ENCODE measurements at regions not wholly inside any gene's neighbourhood (a gene's known extent, or its start where the extent isn't known, plus 50 kb on each side); places are given as distances from the start of the nearest gene placed in this dataset.

DNA sequence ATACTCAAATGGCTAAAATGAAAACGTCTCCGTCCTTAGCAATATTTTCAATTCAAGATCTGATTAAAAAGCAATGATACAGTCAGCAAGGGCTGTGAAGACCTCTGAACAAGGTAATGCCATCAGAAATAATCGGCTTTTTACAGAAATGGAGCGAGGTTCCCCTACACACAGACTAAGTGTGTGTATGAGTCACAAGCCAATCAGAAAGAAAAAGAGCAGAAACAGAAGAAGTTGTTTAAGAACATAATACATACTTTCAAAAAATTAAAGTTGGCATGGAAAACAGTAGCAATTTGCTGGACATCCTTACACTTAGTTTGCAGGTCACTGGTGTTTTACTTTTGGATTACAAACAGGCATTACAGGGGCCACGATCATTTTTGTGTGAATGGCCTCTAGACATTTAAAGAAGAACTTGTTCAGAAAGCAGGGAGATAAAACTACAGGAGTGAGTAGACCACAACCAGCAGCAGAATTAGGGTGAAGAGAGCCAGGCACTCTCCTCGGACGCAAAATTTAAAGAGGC lies 350.0 kb upstream of the RUNX1 start:
- Histone ChIP-seq H3K4me3 (no peak overlapping the region), H3K9me3 (no peaks in the 10 kb centered on the region), H3K36me3 (no peaks in the 10 kb centered on the region), H3K27ac (peak overlapping the region in 1 of 10 donors; percentile 64), H3K4me1 (peaks cover 0 to 26% (median 0%) of the 10 kb centered on the region in 9 donors), H3K27me3 (peaks cover 0 to 21% (median 6%) of the 10 kb centered on the region in 7 donors)
- WGBS, 2 donors: 76 to 77% methylated on average over 7 of the region's 7 CpGs
- ATAC-seq (no peak), DNase-seq (no peak)
- intact Hi-C loops (cut with DNase I): loop anchor here in 4 of 10 donors (5.0 to 10.0 kb wide), 5 partner anchors 347 to 652 kb away; partner anchors contain the start of gene RUNX1 (in 2 of the 4)
- TF ChIP-seq, protein P1, sequence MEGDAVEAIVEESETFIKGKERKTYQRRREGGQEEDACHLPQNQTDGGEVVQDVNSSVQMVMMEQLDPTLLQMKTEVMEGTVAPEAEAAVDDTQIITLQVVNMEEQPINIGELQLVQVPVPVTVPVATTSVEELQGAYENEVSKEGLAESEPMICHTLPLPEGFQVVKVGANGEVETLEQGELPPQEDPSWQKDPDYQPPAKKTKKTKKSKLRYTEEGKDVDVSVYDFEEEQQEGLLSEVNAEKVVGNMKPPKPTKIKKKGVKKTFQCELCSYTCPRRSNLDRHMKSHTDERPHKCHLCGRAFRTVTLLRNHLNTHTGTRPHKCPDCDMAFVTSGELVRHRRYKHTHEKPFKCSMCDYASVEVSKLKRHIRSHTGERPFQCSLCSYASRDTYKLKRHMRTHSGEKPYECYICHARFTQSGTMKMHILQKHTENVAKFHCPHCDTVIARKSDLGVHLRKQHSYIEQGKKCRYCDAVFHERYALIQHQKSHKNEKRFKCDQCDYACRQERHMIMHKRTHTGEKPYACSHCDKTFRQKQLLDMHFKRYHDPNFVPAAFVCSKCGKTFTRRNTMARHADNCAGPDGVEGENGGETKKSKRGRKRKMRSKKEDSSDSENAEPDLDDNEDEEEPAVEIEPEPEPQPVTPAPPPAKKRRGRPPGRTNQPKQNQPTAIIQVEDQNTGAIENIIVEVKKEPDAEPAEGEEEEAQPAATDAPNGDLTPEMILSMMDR (IDR thresholded peaks at IDR 0.05): no peak

DNA sequence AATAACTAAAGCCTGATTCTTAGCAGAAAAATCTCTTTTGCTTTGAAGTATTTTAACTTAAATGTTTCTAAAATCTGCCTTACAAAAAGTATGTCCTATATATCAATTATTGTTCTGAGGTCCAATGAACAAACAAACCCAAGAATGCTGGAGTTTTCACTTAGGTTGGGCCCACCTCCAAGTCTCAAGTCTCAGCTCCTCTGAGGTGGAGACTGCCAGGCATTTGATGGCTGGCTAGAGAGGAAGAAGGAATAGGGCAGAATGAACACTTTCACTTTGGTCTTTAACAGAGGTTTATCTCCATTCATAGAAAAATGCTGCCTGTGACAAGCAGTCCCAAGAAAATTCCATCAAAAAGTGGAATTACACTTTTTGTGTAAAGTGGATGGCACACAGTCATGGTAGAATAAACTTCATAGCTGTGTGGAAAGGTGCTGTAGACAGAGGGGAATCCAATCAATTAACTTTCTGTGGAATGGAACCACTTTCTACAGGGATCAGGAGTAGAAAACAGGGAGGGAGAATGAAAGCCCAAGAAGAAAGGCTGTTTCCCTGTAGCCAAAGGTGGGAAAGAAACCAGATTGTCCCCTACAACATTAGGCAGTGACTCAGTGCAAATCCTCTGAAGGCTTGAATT lies 349.4 kb upstream of the RUNX1 start:
- H3K9me3 ChIP-seq: no peaks in the 10 kb centered on the region
- TF ChIP-seq, protein P1 (IDR thresholded peaks at IDR 0.05): no peak
- H3K27ac ChIP-seq: peak overlapping the region in 1 of 10 donors; percentile 64
- ATAC-seq: no peak
- no peaks in the 10 kb centered on the region for H3K36me3 ChIP-seq
- peaks cover 0 to 20% (median 6%) of the 10 kb centered on the region in 7 donors for H3K27me3 ChIP-seq
- H3K4me1 ChIP-seq: peaks cover 0 to 26% (median 0%) of the 10 kb centered on the region in 9 donors
- intact Hi-C loops (cut with DNase I): loop anchor here in 4 of 10 donors (5.0 to 10.0 kb wide), 5 partner anchors 346 to 651 kb away; partner anchors contain the start of gene RUNX1 (in 2 of the 4)
- no peak for DNase-seq
- H3K4me3 ChIP-seq: no peak overlapping the region

- TF ChIP-seq, protein P1 (IDR thresholded peaks at IDR 0.05): no peak
- Histone ChIP-seq H3K27me3 (peaks cover 0 to 20% (median 6%) of the 10 kb centered on the region in 7 donors), H3K9me3 (no peaks in the 10 kb centered on the region), H3K4me1 (peaks cover 0 to 26% (median 0%) of the 10 kb centered on the region in 9 donors), H3K36me3 (no peaks in the 10 kb centered on the region), H3K27ac (no peak overlapping the region), H3K4me3 (no peak overlapping the region)
- ATAC-seq: no peak
- WGBS, 2 donors: 72% methylated on average over 3 of the region's 3 CpGs
- intact Hi-C loops (cut with DNase I): loop anchor here in 4 of 10 donors (5.0 to 10.0 kb wide), 5 partner anchors 345 to 650 kb away; partner anchors contain the start of gene RUNX1 (in 2 of the 4)
- no peak for DNase-seq
Observed at GRCh38 chr21:35397781-35398180, 348.7 kb upstream of the RUNX1 start.

GRCh38 chr21:35396655-35397054 lies 347.6 kb upstream of the RUNX1 start:
- Histone ChIP-seq H3K27ac (no peak overlapping the region), H3K36me3 (no peaks in the 10 kb centered on the region), H3K4me1 (peaks cover 0 to 26% (median 0%) of the 10 kb centered on the region in 9 donors), H3K4me3 (no peak overlapping the region), H3K27me3 (peaks cover 0 to 20% (median 6%) of the 10 kb centered on the region in 7 donors), H3K9me3 (no peaks in the 10 kb centered on the region)
- TF ChIP-seq, protein P1 (IDR thresholded peaks at IDR 0.05): no peak
- DNase-seq (no peak), ATAC-seq (no peak)
- WGBS, 2 donors: 92 to 93% methylated on average over 4 of the region's 4 CpGs
- intact Hi-C loops (cut with DNase I): loop anchor here in 4 of 10 donors (5.0 to 10.0 kb wide), 5 partner anchors 344 to 649 kb away; partner anchors contain the start of gene RUNX1 (in 2 of the 4)

Data from heart right ventricle (tissue), 16 donors.